Pancreas (tissue), 10 donors: ENCODE measurements at regions not wholly inside any gene's neighbourhood (a gene's known extent, or its start where the extent isn't known, plus 50 kb on each side); places are given as distances from the start of the nearest gene placed in this dataset.

ENCODE experiments used
- ATAC-seq, 4 donors: fragments of 200-7000 bp; cut with Tn5 transposase; one replicate each; pipeline versions ENCODE4 v1.8.0 to v1.9.1; 2020; ENCODE audit warnings: mild to moderate bottlenecking in 4 of 4, moderate library complexity in 4 of 4
- DNase-seq, 6 donors: peaks; one replicate each; pipeline ENCODE4 v3.0.0-alpha.2; 2020
- FAIRE-seq: peaks from 2 replicates; lab custom pipeline; 2012; peaks lifted over from hg19 to GRCh38; lab: Jason Lieb, UNC
- H3K27ac ChIP-seq, 4 donors: fragments of 200-600 bp; sonication (generic); 1 replicate in 3 of 4; 2 replicates in 1 of 4; pipeline versions ENCODE4 v1.5.0 to v1.8.0; 2020
- H3K27me3 ChIP-seq, 4 donors: fragments of 200-600 bp; one replicate each; pipeline ENCODE4 v1.8.0; 2021
- H3K36me3 ChIP-seq, 3 donors: fragments of 200-600 bp; sonication (generic) in 1 of 3; one replicate each; pipeline versions ENCODE4 v1.5.0 to v1.8.0; 2020 to 2021
- H3K4me1 ChIP-seq, 3 donors: fragments of 200-600 bp; one replicate each; pipeline ENCODE4 v1.8.0; 2021
- H3K4me3 ChIP-seq, 4 donors: fragments of 200-600 bp; sonication (generic) in 2 of 4; one replicate each; pipeline versions ENCODE4 v1.5.0 to v1.8.0; 2020 to 2021
- H3K9me3 ChIP-seq, 4 donors: fragments of 200-600 bp; one replicate each; pipeline ENCODE4 v1.8.0; 2021
- CTCF ChIP-seq, 4 donors: fragments of 200-600 bp; sonication (generic) in 3 of 4; IDR thresholded peaks; one replicate each; pipeline versions ENCODE4 v1.5.0 to v1.8.0; 2021; ENCODE audit warnings: antibody characterized with exemption in 4 of 4
- whole genome bisulfite sequencing, 2 donors: extraction: QIAGEN DNeasy Blood & Tissue Kit; methylation state at CpG; one replicate each; pipeline ENCODE4 v1.1.7; 2013; 5-methylcytosine and 5-hydroxymethylcytosine counted together
- intact Hi-C, 3 donors: fragments of 100-400 bp; cut with DNase I; formaldehyde crosslinking; loops; one replicate each; pipeline versions ENCODE4 v1.11.1 to v1.14.2; 2022
- donor health status: healthy with polysubstance abuse.
- donor health status: DM: no; HTN: no; CAD: no; lungs with moderate emphysema.
- donor health status: DM: no; HTN: no; CAD: no.
- donor health status: control.
- donor health status: control.
- donor health status: Bipolar disorder and iron deficiency.
- donor health status: DM: yes; HTN: yes; CAD: no.
- donor health status: DM: no; HTN: no; CAD: no.
- donor health status: DM: no; HTN: no; CAD: no.
- donor health status: DM: yes; HTN: yes; CAD: no.

- intact Hi-C loops, result no loop called here
- FAIRE-seq, result no peak
- H3K4me1 ChIP-seq, result no peaks in the 10 kb centered on the region
- TF ChIP-seq CTCF (IDR thresholded peaks at IDR 0.05), result no peak
- no peaks in the 10 kb centered on the region for H3K27me3 ChIP-seq
- 91 to 97% methylated on average over 9 of the region's 9 CpGs for WGBS, 2 donors
- peak in 2 of 4 donors; percentile 36 to 44 for ATAC-seq
- H3K4me3 ChIP-seq, result no peak overlapping the region
- no peaks in the 10 kb centered on the region for H3K36me3 ChIP-seq
- no peak for DNase-seq
- no peak overlapping the region for H3K27ac ChIP-seq
- no peaks in the 10 kb centered on the region for H3K9me3 ChIP-seq
Measured at GRCh38 chr10:89115876-89116627, 91.1 kb downstream of the CH25H start.

- no peak overlapping the region for H3K4me3 ChIP-seq
- no peak for DNase-seq
- no peaks in the 10 kb centered on the region for H3K9me3 ChIP-seq
- TF ChIP-seq CTCF (IDR thresholded peaks at IDR 0.05), result no peak
- WGBS, 2 donors, result 55 to 78% methylated on average over 1 of the region's 1 CpG
- FAIRE-seq, result no peak
- no peak overlapping the region for H3K27ac ChIP-seq
- ATAC-seq, result no peak
- no peaks in the 10 kb centered on the region for H3K27me3 ChIP-seq
- intact Hi-C loops, result no loop called here
- no peaks in the 10 kb centered on the region for H3K36me3 ChIP-seq
- H3K4me1 ChIP-seq, result no peaks in the 10 kb centered on the region
Measured at GRCh38 chr10:89114846-89115625, 92.1 kb downstream of the CH25H start.

- Histone ChIP-seq H3K9me3 (no peaks in the 10 kb centered on the region), H3K36me3 (no peaks in the 10 kb centered on the region), H3K27me3 (no peaks in the 10 kb centered on the region), H3K4me1 (no peaks in the 10 kb centered on the region), H3K27ac (no peak overlapping the region), H3K4me3 (no peak overlapping the region)
- no peak for DNase-seq
- TF ChIP-seq CTCF (IDR thresholded peaks at IDR 0.05), result no peak
- WGBS, 2 donors, result 71 to 84% methylated on average over 3 of the region's 3 CpGs
- intact Hi-C loops, result no loop called here
- ATAC-seq, result no peak
- no peak for FAIRE-seq
Measured at GRCh38 chr10:89102735-89103134, 104.4 kb downstream of the CH25H start.

GRCh38 chr10:89101943-89102342 lies 105.2 kb downstream of the CH25H start:
- no peak for TF ChIP-seq CTCF (IDR thresholded peaks at IDR 0.05)
- no peak for ATAC-seq
- 62 to 78% methylated on average over 4 of the region's 4 CpGs for WGBS, 2 donors
- Histone ChIP-seq H3K27ac (no peak overlapping the region), H3K9me3 (no peaks in the 10 kb centered on the region), H3K27me3 (no peaks in the 10 kb centered on the region), H3K36me3 (no peaks in the 10 kb centered on the region), H3K4me3 (no peak overlapping the region), H3K4me1 (no peaks in the 10 kb centered on the region)
- intact Hi-C loops, result no loop called here
- no peak for FAIRE-seq
- DNase-seq, result no peak

- Histone ChIP-seq H3K4me1 (no peaks in the 10 kb centered on the region), H3K27ac (no peak overlapping the region), H3K36me3 (no peaks in the 10 kb centered on the region)
Measured at GRCh38 chr10:89100680-89101079, 106.4 kb downstream of the CH25H start.

More at GRCh38 chr10:89100680-89101079, 106.4 kb downstream of the CH25H start:
- ATAC-seq (peak in 1 of 4 donors; percentile 23), FAIRE-seq (peak; percentile 23), DNase-seq (no peak)
- Histone ChIP-seq H3K4me3 (no peak overlapping the region), H3K9me3 (no peaks in the 10 kb centered on the region), H3K27me3 (no peaks in the 10 kb centered on the region)
- intact Hi-C loops, result no loop called here
- 71 to 85% methylated on average over 4 of the region's 4 CpGs for WGBS, 2 donors
- TF ChIP-seq CTCF (IDR thresholded peaks at IDR 0.05), result no peak
